ENCODE measurements at regions not wholly inside any gene's neighbourhood (a gene's known extent, or its start where the extent isn't known, plus 50 kb on each side); places are given as distances from the start of the nearest gene placed in this dataset.

DNA sequence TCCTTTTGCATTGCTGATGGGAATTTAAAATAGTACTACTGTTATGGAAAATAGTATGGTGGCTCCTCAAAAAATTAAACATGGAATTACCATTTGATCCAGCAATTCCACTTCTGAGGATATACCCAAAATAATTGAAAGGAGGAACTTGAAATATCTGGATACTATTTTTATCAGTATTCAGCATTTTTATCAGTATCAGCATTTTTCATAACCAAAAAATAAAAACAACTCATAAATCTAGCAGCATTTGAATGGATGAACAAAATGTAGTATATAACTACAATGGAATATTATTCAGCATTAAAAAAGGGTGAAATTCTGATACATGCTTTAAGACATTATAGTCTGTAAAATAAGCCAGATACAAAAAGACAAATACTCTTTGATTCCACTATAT, 763.4 kb upstream of the MAN1A1 start:
- Mint-ChIP-seq H3K36me3 (ENCODE audit: low read depth) (no peaks in the 10 kb centered on the region), H3K27ac (ENCODE audit: unreplicated experiment) (no peak overlapping the region), H3K9me3 (ENCODE audit: low read depth) (no peaks in the 10 kb centered on the region), H3K4me1 (ENCODE audit: low read depth) (no peaks in the 10 kb centered on the region), H3K27me3 (ENCODE audit: low read depth) (peaks cover 7% of the 10 kb centered on the region), H3K4me3 (ENCODE audit: unreplicated experiment) (no peak overlapping the region)
- TF ChIP-seq, protein P1, sequence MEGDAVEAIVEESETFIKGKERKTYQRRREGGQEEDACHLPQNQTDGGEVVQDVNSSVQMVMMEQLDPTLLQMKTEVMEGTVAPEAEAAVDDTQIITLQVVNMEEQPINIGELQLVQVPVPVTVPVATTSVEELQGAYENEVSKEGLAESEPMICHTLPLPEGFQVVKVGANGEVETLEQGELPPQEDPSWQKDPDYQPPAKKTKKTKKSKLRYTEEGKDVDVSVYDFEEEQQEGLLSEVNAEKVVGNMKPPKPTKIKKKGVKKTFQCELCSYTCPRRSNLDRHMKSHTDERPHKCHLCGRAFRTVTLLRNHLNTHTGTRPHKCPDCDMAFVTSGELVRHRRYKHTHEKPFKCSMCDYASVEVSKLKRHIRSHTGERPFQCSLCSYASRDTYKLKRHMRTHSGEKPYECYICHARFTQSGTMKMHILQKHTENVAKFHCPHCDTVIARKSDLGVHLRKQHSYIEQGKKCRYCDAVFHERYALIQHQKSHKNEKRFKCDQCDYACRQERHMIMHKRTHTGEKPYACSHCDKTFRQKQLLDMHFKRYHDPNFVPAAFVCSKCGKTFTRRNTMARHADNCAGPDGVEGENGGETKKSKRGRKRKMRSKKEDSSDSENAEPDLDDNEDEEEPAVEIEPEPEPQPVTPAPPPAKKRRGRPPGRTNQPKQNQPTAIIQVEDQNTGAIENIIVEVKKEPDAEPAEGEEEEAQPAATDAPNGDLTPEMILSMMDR (IDR thresholded peaks at IDR 0.05) = no peak
- DNase-seq (ENCODE audit: low spot score) = no peak

DNA sequence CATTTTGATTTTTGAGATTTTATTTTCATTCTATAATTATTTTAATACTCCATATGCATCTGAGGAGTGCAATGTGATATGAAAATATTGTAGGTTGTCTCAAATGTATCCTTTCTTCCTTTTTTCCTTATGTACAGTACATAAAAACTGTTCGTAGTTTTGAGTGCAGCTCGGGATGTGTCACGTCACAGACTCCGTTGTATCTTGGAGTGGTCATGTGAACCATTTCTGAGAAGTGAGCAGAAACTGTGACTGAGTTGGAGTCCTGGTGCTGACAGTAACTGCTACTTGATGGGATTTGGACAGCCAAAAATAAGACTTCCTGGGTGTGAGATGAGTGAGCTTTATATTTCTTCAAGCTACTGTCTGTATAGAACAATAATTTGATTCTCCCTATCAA, 761.4 kb upstream of the MAN1A1 start:
- H3K4me1 Mint-ChIP-seq (ENCODE audit: low read depth) = no peaks in the 10 kb centered on the region
- H3K4me3 Mint-ChIP-seq (ENCODE audit: unreplicated experiment) = no peak overlapping the region
- TF ChIP-seq, protein P1 (IDR thresholded peaks at IDR 0.05) = no peak
- peaks cover 9% of the 10 kb centered on the region for H3K27me3 Mint-ChIP-seq (ENCODE audit: low read depth)
- no peak overlapping the region for H3K27ac Mint-ChIP-seq (ENCODE audit: unreplicated experiment)
- no peaks in the 10 kb centered on the region for H3K36me3 Mint-ChIP-seq (ENCODE audit: low read depth)
- no peak for DNase-seq (ENCODE audit: low spot score)
- H3K9me3 Mint-ChIP-seq (ENCODE audit: low read depth) = no peaks in the 10 kb centered on the region

DNA sequence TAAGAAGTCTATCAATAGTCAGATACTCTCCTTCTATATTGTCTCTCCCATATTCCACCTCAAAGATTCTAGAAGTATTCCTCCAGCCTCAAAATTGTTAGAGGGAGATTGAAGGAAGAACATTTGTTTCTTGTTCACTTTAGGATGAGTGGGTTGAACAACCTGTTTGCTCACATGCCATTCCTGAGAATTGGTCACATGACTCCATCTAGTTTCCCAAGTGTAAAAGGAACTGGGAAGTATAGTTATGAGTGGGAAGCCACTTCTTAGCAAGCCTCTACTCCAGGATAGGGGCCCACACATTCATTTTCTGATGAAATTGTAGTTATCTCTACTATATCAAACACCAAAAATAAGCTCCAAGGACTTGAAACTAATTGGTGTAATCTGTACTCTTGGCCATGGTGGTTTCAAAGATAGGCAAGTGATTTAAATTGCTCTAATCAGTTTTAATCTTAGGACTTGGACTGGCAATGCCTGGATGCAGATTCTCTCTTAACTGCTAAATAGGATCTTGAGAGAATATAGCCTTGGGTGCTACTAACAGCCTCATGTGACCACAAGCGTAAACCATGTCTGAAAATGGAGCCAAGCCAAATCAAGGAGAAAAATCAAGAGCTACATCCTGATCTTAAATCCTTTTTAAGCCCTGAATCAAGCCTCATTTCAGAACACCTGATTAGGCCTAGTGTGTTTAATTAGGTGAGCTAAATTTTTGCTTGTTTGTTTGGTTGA, 758.7 kb upstream of the MAN1A1 start:
- Mint-ChIP-seq H3K27me3 (ENCODE audit: low read depth) (peaks cover 7% of the 10 kb centered on the region), H3K27ac (ENCODE audit: unreplicated experiment) (no peak overlapping the region), H3K36me3 (ENCODE audit: low read depth) (no peaks in the 10 kb centered on the region), H3K4me1 (ENCODE audit: low read depth) (no peaks in the 10 kb centered on the region), H3K9me3 (ENCODE audit: low read depth) (no peaks in the 10 kb centered on the region), H3K4me3 (ENCODE audit: unreplicated experiment) (no peak overlapping the region)
- no peak for DNase-seq (ENCODE audit: low spot score)
- TF ChIP-seq, protein P1 (IDR thresholded peaks at IDR 0.05) = no peak

DNA sequence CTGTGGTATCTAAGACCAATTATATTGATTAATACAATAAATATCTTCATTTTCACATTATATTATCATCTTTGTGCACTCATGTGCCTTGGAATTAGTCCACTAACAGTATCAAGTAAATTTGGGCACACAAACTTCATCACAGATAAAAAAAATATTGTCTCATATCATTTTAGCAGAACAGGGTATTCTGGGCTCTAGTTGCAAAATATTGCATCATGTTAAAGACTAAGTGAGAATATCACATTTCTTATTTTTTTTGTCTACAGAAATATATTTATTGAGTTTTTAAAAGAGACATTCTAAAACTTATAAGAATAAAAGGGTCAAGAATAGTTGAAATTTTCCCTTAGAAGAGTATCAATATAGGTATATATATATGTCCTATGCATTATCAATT, 754.1 kb upstream of the MAN1A1 start:
- Mint-ChIP-seq H3K4me1 (ENCODE audit: low read depth) (no peaks in the 10 kb centered on the region), H3K36me3 (ENCODE audit: low read depth) (no peaks in the 10 kb centered on the region), H3K27me3 (ENCODE audit: low read depth) (peaks cover 2% of the 10 kb centered on the region), H3K27ac (ENCODE audit: unreplicated experiment) (no peak overlapping the region), H3K9me3 (ENCODE audit: low read depth) (peaks cover 3% of the 10 kb centered on the region), H3K4me3 (ENCODE audit: unreplicated experiment) (no peak overlapping the region)
- TF ChIP-seq, protein P1 (IDR thresholded peaks at IDR 0.05) = no peak
- DNase-seq (ENCODE audit: low spot score) = no peak

DNA sequence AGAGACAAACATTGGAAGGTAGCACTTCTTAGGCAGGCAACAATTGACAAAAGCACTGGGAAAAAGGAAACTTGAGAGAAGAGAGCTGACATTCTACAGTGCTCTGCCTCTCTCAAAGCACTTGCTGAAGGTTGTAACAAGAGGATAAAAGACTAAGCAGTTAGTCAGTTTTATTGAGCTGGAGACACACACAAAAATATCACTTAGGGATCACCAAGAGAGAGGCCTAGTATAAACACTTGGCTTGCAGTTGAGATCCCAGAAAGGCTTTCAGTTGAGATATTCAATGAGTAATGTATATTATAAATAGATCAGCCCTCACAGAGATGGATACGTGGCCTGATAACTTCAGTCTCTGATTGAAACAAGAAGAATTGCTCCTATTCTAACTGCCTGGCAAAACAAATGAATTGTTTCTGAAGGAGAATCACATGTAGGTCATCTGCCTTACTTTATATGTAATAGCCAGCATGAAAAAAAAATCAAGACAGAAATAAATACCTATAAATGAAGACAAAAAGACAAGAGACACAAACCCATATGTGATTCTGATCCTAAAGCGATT, 747.2 kb upstream of the MAN1A1 start:
- H3K36me3 Mint-ChIP-seq (ENCODE audit: low read depth) = no peaks in the 10 kb centered on the region
- TF ChIP-seq, protein P1 (IDR thresholded peaks at IDR 0.05) = no peak
- H3K27me3 Mint-ChIP-seq (ENCODE audit: low read depth) = peaks cover 7% of the 10 kb centered on the region
- H3K4me1 Mint-ChIP-seq (ENCODE audit: low read depth) = no peaks in the 10 kb centered on the region
- no peaks in the 10 kb centered on the region for H3K9me3 Mint-ChIP-seq (ENCODE audit: low read depth)
- DNase-seq (ENCODE audit: low spot score) = no peak
- no peak overlapping the region for H3K27ac Mint-ChIP-seq (ENCODE audit: unreplicated experiment)
- H3K4me3 Mint-ChIP-seq (ENCODE audit: unreplicated experiment) = no peak overlapping the region

All from chondrocyte (in vitro differentiated cells).